G401.6 (cell line): ENCODE measurements at regions not wholly inside any gene's neighbourhood (a gene's known extent, or its start where the extent isn't known, plus 50 kb on each side); places are given as distances from the start of the nearest gene placed in this dataset.

Source experiments
- FAIRE-seq: peaks from 2 replicates; lab custom pipeline; 2012; peaks lifted over from hg19 to GRCh38; lab: Jason Lieb, UNC

DNA sequence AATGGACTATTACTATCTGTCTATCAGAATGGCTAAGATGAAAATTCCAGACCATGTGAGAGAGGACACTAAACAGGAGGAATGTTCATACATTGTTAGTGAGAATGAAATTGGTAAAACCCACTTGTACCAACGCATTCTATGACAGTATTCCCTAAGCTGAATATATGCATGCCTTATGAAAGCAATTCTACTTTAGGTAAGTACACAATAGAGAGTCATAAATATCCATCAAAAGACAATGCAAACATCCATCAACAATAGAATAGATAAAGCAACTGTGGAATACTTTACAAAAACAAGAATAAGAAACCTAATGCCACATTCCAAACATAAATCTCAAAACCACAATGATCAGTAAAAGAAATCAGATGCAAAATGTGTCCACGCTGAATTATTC lies 529.3 kb downstream of the ANKRD50 start:
- no peak for FAIRE-seq

- no peak for FAIRE-seq
Measured at GRCh38 chr4:124183926-124184325, 528.6 kb downstream of the ANKRD50 start.

DNA sequence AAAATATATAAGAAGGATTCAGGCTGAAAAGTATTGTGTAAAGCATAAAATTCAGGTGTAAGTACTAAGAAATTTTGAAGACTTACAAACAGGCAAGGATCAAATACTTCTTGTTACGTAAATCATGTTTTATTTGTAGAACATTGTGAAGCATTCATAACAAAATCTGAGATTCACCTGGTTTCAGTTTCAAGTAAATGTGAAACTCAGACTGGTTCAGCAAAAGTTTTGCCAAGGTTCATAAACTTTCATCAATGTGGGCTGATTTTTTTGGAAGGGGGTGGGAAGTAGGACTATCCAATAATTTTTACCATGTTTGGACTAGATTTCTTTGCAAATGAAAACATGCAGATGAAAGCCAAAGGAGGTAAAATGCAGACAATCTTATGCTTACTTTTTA lies 527.7 kb downstream of the ANKRD50 start:
- FAIRE-seq: no peak

- FAIRE-seq: no peak
Measured at GRCh38 chr4:124188595-124188994, 523.9 kb downstream of the ANKRD50 start.

DNA sequence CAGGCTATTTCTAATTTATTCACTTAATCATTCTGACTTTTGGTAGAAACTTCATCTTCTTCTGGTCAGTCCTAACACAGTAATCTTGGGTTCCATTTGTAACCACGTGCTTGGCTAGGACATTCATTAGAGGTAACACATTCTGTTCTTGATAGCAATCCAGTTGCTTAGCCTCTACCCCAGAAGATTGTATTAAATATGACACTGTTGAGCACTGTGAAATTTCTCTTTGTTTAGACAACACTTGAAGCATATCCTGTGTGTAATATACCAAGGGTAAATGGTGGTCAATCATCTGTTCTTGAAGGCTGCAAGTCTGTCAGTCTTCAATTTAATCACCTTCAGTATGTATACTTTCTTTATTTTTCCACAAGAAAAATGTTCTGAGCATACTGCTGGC lies 523.0 kb downstream of the ANKRD50 start:
- FAIRE-seq: no peak

DNA sequence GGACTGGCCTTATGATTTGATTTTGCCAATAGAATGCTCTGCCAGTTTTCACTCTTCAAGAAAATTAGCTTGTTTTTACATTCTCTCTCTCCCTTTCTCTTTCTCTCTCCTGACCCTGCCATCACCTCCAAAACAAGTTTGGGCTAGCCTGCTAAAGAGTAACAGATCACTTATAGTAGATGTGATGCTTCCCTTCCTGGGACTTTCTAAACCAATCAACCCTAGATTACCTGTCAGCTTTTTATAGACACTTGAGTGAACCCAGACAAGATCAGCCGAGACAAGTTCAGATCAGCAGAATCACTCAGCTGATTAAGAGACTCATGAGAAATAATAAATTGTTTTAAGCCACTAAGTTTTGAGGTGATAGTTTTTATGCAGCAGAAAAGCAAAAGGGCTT lies 521.2 kb downstream of the ANKRD50 start:
- no peak for FAIRE-seq

- FAIRE-seq: no peak
Measured at GRCh38 chr4:124192544-124192943, 520.0 kb downstream of the ANKRD50 start.

GRCh38 chr4:124199185-124199584 lies 513.3 kb downstream of the ANKRD50 start:
- no peak for FAIRE-seq

DNA sequence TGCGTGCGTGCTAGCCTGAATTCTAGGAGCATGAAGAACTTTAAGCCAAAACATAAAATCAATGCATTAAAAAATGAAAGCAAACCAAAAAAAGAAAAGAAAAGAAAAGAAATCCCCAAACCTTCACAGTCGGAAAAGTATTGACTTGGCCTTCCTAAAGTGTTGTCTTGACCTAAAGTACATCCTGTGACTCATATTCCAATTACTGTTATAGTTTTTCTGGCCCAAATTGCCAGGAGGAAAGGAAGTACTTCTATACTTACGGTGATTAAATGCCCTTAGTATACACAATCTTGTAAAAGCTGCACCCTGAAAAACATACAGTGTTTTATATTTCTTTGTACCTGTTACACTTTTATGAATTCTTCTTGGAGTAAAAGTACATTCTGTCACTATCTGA lies 512.8 kb downstream of the ANKRD50 start:
- no peak for FAIRE-seq

GRCh38 chr4:124201636-124202035 lies 510.9 kb downstream of the ANKRD50 start:
- FAIRE-seq: no peak

- FAIRE-seq: no peak
Measured at GRCh38 chr4:124202099-124202498, 510.4 kb downstream of the ANKRD50 start.

GRCh38 chr4:124203613-124204238 lies 508.8 kb downstream of the ANKRD50 start:
- FAIRE-seq: no peak

DNA sequence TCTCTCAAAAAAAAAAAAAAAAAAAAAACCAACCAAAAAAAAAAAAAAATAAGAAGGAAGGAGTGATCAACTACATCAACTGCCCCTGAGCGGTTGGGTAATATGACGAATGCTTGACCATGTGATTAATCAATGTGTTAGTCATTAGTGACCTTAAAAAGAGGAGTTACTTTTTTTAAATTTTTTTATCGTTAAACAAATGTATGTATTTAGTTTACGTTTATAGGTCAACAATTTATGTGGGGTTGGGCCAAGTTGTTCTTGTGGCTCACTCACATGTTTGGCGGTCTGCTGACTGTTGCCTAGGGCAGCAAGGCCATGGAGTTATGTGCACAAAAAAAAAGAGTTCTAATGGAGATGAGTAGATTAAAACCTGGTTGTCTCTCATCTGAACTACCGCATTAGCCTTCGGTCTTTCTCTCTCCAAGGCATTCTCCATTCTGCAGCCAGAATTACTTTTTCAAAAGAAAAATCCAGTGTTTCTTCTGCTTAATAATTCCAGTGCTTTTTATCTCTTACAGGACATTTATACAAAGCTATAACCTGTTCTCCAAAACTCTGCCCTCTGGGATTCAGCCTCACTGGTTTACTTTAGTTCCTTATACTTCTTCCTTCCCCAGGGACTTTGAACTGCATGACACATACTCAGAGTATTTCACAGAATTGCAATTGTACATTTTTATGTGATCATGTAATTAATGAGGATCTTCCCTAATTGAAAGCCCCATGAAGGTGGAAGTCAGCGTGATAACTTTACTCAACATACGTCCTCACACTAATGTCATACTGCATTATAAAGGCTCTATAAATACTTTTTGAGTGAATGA lies 505.5 kb downstream of the ANKRD50 start:
- no peak for FAIRE-seq

GRCh38 chr4:124209211-124209610 lies 503.3 kb downstream of the ANKRD50 start:
- FAIRE-seq: no peak

- FAIRE-seq: no peak
Measured at GRCh38 chr4:124209626-124210025, 502.9 kb downstream of the ANKRD50 start.

DNA sequence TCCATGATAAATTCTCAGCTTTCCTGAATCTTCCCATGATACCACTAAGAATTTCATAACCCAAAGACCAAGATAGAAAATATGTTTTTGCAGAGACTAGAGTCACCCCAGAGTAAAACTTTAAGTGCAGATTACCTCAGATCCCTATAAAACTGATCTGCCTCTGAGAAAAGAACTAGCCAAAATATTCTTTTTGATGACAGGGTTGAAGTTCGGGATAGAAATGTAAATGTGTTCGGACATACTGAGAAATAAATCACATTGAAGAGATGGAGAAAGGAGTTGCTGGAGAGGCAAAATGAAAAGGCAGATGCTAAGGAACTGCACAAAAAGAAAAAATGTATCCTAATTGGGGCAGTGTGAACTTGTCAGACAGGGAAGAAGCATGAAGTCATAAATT lies 501.8 kb downstream of the ANKRD50 start:
- FAIRE-seq: no peak

DNA sequence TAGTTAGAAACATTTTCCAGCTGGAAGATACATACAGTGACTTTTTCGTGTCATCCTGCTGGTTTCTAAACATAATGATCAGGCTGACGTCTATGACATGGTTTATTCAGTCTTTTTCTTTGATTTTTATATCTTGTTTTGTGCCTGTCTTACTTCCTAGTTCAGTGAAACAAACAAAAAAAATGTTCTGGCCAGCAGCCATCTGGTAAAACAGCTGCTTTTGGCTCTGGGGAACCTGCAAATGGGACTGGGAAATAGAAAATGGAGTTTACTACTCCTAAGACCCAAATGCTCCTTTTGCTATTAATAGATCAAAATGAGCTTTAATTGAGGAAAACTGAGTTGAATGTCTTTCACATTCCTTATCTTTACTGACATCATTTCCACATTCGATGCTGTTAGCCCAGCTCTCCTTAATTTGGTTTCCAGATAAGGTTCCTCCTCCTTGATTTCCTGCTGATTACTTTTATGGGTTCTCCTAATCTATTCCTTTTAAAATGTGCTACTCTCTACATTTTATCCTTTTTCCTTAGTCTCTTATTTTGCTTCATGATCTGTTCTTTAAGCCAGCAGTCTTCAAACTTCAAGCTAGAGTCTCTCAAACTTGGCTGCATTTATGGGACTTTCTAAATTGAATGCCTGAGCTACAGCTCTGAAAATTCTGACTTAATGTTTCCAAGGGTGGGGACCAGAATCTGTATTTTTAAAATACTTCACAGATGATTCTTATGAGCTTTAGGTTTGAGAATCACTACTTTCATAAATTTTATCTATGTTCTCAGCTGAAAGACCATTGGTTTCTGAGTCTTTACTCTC lies 499.5 kb downstream of the ANKRD50 start:
- no peak for FAIRE-seq

DNA sequence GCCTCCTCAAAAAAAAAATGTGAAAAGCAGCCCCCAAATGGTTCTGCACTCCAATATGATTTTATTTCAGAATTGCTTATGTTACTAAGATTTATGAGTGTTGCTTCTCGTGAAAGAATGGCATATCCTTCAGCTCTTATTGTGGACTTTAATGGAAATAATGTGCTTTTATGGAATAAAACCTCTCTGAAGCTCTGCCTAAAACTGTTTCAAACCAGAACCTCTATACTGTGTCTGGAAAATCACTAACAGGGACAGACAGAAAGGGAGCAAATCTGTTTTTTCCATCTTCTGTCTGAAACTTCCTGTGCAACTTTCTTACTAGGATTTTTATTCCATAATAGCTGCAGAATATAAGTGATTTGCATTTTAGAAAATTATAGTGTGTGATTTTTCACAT lies 493.1 kb downstream of the ANKRD50 start:
- no peak for FAIRE-seq

DNA sequence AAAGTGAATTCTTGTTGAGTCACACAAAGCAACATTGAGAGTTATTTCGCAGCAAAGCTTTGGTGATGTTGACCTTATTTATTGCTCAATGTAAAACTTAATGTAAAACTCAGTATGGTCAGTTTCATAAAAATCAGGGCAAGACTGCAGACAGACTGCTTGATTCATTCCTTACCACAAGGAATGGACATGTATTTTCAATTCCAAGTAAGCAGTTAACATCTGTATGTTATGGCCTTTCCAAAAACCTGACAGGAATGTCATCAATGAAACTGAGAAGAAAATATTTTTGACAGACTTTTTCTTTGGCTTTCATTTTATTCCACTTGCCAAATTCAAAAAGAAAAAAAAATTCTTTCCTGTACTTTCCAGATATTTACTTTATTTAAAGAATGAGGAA lies 488.3 kb downstream of the ANKRD50 start:
- no peak for FAIRE-seq

GRCh38 chr4:124227981-124228380 lies 484.6 kb downstream of the ANKRD50 start:
- FAIRE-seq: no peak

GRCh38 chr4:124230268-124230667 lies 482.3 kb downstream of the ANKRD50 start:
- FAIRE-seq: no peak

DNA sequence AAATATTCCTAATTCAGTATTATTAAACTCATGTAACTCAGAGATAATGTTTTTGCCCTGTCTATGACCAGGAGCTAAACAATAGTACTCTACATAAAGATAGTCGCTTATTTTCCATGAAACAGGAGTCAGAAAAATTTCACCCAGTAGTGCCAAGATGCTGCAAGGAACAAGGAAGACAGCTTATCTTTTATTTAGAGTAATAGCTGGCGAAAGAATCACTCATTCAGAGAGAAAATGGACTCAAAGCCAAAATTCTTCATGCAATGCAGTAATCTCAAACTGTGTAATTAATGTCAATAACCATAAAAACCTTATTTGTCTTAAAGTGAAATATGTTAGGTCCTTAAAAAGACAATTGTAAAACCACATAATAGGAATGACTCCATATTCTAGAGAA lies 477.8 kb downstream of the ANKRD50 start:
- no peak for FAIRE-seq

DNA sequence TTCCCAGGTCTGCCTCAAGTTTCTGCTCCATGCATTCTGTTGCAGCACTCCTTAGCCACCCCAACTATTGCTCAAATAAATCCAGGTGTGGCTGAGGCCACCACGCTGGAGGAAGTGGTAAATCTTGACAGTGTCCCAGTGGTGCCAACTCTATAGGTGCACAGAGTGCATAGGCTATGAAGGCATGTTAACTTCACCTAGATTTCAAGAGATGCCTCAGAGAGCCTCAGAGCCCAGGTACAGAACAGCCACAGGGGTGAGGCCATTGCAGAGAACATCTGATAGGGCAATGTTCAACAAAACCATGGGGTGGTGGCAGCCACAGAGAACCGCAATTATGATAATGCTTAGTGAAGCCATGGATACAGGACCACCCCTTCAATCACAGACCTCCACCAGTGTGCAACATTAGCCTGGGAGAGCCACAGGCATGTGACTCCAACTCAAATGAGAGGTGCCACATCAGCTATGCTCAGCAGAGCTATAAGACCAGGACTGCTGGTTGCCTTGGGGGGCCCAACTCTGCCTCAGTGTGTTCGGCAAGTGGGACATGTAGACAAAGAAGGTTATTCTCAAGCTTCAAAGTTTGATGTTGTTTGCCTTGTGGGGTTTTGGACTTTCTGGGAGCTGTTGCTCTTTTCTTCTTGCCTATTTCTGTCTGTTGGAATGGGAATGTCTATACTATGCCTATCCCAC lies 468.7 kb downstream of the ANKRD50 start:
- FAIRE-seq: no peak
